Ureter (tissue), 1 donor: ENCODE measurements at regions not wholly inside any gene's neighbourhood (a gene's known extent, or its start where the extent isn't known, plus 50 kb on each side); places are given as distances from the start of the nearest gene placed in this dataset.
A peak's percentile ranks its signal among the peaks of the same experiment; 100 is the strongest.

Source experiments
- DNase-seq: peaks from one replicate; pipeline ENCODE4 v3.0.0-alpha.2; 2020; ENCODE audit warnings: low spot score
- donor health status: DM: yes; HTN: yes; CAD: no.

GRCh38 chr5:173764332-173765028 is 123.7 kb upstream of the CPEB4 start:
- DNase-seq: peak; percentile 87

GRCh38 chr5:173765029-173765644 is 123.0 kb upstream of the CPEB4 start:
- DNase-seq: no peak

- DNase-seq: no peak
Measured at GRCh38 chr5:173765661-173766060, 122.5 kb upstream of the CPEB4 start.

DNA sequence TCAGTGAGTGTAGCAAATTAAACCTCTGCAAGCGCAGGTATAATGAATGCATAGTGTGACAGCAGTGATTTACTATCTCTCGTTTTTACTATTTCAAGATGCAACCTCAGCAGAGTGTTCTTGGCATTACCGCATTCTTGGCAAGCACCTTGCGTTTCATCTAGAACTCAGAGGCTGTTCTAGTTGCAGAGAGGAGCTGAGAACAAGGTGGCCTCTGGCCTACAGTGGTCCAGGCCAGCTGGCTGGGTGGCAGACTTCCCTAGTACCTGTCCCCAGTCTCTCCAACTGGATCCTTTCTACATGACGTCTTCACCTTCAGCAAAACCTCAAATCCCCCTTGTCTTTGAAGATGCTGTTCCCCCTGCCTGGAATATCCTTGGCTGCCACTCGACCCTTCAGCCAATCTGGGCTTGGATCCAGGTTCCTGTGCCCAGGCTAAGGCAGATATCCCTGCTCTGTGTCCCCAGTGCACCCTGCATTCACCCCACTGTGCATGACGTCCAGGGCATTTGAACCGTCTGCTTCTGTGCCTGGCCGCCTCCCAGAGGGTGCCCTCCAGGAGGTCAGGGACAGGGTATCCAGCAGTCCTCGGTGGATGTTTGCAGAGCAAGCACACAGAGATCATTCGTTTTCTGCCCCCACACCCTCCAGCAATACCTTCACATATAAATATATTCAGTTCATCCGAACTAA is 120.4 kb upstream of the CPEB4 start:
- no peak for DNase-seq

DNA sequence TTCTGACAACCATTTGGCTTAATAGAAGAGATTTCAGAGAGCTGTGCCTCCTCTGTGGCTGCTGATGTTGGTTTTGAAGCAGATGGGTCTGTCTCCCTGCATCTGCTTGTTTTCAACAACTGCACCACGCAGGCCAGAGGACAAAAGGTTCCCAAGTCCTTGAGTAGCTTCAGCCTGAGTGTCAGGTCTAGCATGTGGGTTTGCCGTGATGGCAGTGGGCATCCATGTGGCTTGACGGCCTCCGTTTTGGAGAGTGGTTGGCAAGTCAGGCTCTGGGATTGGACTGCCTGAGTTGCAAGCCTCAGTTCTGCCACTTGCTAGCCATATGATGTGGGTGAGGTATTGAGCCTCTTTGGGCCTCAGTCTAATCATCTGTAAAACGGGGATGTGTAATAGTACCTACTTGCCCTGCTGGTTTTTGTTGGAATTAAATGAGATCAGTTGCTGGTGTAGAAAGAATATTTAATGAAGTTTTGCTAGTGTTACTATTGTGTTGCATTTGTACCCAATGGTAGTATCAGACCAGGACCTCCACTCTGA is 119.8 kb upstream of the CPEB4 start:
- DNase-seq: no peak

GRCh38 chr5:173768891-173769290 is 119.3 kb upstream of the CPEB4 start:
- no peak for DNase-seq

DNA sequence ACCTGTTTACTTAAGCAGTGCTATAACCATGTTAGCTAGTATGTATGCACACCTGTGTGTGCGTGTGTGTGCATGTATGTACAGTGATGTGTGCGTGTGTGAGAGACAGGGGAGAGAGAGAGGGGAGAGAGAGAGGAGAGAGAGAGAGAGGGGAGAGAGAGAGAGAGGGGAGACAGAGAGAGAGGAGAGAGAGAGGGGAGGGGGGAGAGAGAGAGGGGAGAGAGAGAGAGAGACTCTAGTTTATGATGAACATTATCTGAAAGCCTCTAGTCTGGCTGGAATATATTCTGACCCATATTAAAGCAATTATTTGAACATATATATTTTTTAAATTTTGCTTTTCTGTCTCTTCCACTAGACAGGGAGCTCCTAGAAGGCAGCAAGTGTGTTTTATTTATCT is 117.5 kb upstream of the CPEB4 start:
- no peak for DNase-seq

DNA sequence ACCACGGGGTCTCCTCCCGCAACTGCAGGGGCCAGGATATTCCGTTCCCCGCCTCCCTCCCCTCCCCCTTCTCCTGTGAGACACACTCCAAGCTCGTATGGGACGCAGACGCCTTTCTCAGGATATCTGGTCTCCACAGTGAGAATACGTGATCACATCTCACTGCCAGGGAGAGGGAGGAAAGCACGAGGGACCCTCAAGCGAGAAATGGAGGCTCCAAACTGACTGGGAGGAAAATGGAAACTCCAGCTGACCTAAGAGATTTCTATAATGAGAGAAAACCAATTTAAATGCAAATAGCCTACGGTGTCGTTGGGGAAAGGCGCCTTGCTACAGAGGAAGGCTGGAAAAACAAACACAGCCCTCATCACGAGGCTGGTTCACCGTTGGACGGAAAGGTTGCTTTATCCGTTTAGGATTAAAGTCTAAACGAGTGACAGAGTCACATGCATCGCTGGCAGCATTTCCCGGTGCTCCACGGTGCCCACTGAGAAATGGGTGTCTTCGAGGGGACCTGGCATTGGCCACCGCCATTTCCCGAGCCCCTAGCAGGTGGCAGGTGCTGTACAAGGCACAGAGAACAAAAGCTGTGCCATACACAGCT is 116.9 kb upstream of the CPEB4 start:
- DNase-seq: no peak

- no peak for DNase-seq
Measured at GRCh38 chr5:173771725-173772383, 116.3 kb upstream of the CPEB4 start.

DNA sequence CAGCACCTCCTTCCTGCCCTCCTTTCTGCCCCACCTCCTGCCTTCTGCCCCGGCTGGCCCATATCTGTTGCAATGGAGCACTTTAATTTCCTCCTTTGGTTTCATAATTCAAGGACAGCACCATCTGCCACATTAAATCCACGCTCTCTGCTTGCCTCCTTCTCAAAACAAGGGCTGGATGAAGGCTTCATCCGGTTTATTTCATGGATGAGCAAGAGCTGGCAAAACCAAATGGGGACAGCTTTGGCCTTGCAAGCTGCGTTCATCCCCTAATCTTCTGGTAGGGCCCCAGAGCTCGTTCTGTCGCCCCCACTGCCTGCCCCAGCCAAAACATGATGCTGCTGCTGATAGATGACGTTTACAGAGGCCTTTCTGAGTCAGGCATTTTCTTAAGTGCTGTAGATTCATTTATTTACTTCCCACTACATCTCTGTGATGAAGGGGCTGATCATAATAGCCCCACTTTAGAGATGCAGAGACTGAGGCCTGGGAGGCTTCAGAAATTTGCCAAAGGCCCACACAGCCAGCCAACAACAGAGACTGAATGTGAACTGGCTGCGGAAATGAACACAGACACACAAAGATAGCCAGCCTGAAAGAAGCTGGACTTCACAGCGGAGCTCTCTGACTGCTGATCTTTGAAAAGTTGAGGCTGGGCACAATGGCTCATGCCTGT is 115.6 kb upstream of the CPEB4 start:
- no peak for DNase-seq

GRCh38 chr5:173774271-173774761 is 113.8 kb upstream of the CPEB4 start:
- DNase-seq: no peak

- DNase-seq: no peak
Measured at GRCh38 chr5:173775261-173776197, 112.6 kb upstream of the CPEB4 start.

DNA sequence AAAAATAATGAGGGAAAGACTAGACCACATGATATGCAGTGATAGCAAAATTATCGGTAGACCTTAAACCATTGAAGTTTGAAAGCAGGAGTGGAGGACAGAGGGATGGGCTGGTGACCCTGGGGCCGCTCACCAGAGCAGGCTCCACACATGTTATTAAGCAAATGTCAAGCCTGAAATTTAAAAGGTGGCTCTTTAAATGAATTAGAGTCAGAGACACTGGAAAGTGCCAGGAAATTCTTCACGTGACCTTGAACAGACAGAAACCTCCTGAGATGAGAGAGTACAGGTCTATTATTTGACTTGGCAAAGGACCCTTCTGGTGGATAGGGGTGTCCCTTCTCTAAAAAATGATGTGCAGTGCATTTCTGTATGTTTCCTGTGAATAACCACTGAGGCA is 111.0 kb upstream of the CPEB4 start:
- DNase-seq: no peak

DNA sequence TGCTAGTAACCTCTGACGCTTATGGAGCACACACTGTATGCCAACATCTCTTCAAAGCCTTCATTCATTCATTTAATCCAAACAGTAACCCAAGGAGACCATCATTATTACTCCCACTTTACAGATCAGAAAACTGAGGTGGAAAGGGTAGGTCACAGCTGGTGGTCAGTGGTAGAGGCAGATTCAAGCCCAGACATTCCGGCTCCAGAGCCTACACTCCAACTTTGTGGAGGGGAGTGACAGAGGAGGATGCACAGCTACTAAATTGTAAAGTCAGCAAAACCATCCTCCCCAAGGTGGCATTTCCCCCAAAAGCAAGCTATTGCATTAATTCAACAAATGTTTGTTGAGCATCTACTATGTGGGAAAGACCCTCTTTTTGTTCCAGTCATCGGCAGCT is 110.5 kb upstream of the CPEB4 start:
- DNase-seq: no peak

DNA sequence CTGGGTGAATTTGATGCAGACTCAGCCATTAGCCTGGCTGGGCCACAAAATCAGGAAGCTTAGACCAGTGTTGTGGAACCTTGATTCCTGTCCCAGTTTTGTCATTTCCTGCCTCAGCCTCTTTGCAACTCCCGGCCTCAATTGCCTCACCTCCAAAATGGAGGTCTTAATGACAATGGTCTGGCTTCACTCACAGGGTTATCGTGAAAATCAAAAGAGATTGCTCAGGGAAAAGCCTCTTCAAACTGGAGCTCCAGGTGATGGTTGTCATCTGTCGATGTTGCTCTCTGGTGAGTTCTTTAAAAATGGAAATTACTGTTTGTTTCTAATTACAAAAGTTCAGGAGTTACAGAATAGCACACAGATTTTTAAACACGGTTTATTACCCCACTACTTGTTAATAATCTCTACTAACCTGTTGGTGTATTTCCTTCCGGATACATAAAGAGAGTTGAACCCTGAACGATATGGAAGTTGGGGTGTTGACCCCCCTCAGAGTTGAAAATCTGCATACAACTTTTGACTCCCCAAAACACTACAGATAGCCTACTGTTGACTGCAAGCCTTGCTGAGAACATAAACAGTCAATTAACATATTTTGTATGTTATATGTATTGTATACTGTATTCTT is 109.9 kb upstream of the CPEB4 start:
- DNase-seq: no peak

DNA sequence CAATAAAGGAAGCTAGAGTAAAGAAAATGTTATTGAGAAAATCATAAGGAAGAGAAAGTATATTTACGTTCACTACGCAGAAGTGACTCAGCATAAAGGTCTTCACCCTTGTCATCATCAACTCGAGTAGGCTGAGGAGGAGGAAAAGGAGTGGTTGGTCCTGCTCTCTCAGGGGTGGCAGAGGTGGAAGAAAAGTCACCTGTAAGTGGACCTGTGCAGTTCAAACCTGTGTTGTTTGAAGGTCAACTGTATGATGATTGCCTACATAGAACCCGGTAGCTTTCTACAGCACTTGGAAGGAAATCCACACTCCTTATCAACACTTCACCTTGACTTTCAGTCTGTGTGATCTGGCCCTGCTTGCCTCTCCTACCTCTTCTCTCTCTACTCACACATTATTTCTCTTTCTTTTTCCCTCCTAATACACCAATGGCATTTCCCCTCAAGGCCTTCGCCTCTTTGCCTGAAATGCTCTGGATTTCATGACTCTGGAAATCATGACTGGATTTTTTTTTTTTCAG is 109.3 kb upstream of the CPEB4 start:
- no peak for DNase-seq

DNA sequence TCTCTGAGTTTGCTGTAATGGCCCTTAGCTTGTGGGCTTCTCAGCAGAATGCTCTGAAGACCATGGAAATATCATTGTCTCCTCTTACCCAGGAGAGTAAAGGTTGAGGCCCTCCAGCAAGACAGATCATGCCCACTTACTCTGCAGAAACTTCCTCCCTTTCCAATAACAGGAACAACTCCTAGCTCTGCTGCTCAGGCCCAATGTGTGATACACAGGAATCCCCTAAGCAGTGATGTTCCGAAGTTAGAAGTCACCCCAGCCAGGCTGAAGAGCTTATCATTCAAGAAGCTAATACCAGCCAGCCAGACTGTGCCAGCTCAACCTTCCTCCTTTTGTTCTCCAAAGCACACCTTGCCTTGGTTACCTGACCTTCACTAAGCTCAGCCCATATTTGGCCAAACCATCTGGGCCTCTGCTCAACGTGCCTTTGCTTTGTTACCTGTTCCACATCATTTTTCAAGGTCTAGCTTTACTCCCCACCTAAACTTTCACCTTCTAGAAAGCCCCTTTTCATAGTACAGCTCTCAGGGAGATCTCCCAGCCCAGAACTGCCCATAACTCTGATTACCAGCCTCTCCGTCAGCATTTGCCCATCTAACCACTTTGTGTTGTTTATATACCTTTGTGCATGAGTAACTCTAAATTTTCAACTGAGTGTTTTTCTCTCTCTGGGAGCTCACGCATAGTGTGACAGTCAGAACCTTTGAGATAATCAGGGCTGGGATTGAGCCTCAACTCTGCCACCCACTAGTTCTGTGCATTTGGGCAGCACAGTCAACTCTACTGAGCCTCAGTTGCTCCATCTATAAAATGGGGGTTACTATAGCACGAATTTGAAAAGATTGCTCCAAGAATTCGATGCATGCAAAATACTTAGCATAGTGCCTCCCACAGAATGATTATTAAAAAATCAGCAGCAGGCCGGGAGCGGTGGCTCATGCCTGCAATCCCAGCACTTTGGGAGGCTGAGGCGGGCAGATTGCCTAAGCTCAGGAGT is 107.6 kb upstream of the CPEB4 start:
- no peak for DNase-seq

GRCh38 chr5:173781432-173781815 is 106.7 kb upstream of the CPEB4 start:
- DNase-seq: no peak
